Liver (tissue), 3 donors: ENCODE measurements at regions not wholly inside any gene's neighbourhood (a gene's known extent, or its start where the extent isn't known, plus 50 kb on each side); places are given as distances from the start of the nearest gene placed in this dataset.

ENCODE experiments used
- CTCF ChIP-seq: fragments of 150-350 bp; IDR thresholded peaks from 2 replicates; pipeline ENCODE4 v1.5.1; 2017; ENCODE audit warnings: improper control_type of control experiment, low read depth, low read length; ENCODE audit not compliant: missing input control
- EGR1 ChIP-seq, 2 donors: IDR thresholded peaks; 2 replicates each; pipeline ENCODE4 v1.6.1; 2016 to 2018; ENCODE audit warnings: antibody characterized with exemption in 2 of 2, low read depth in 2 of 2
- FOXA1 ChIP-seq: IDR thresholded peaks from 2 replicates; pipeline ENCODE4 v1.6.1; 2016; ENCODE audit warnings: antibody characterized with exemption
- GABPA ChIP-seq, 2 donors: IDR thresholded peaks in 1 of 2; conservative IDR thresholded peaks in 1 of 2; 2 replicates each; pipeline ENCODE4 v1.6.1; 2016; ENCODE audit warnings: antibody characterized with exemption in 2 of 2, mild to moderate bottlenecking in 1 of 2, moderate library complexity in 1 of 2
- RAD21 ChIP-seq, 2 donors: IDR thresholded peaks; 2 replicates each; pipeline ENCODE4 v1.6.1; 2016; ENCODE audit warnings: antibody characterized with exemption in 2 of 2, mild to moderate bottlenecking in 2 of 2
- REST ChIP-seq: IDR thresholded peaks from 2 replicates; pipeline ENCODE4 v1.6.1; 2016; ENCODE audit warnings: antibody characterized with exemption, mild to moderate bottlenecking
- RXRA ChIP-seq, 2 donors: IDR thresholded peaks; 2 replicates each; pipeline ENCODE4 v1.6.1; 2017 to 2018; ENCODE audit warnings: antibody characterized with exemption in 2 of 2, mild to moderate bottlenecking in 1 of 2
- TAF1 ChIP-seq: conservative IDR thresholded peaks from 2 replicates; pipeline ENCODE4 v1.6.1; 2016; ENCODE audit warnings: antibody characterized with exemption, mild to moderate bottlenecking
- YY1 ChIP-seq: IDR thresholded peaks from 2 replicates; pipeline ENCODE4 v1.6.1; 2016; ENCODE audit warnings: antibody characterized with exemption, mild to moderate bottlenecking
- ZBTB33 ChIP-seq: IDR thresholded peaks from 2 replicates; pipeline ENCODE4 v1.6.1; 2016; ENCODE audit warnings: antibody characterized with exemption
- donor health status: healthy.
- donor health status: healthy.

GRCh38 chr9:32877103-32877502, 93.8 kb downstream of the TMEM215 start:
- TF ChIP-seq CTCF (no peak), RAD21 (IDR thresholded peaks at IDR 0.05) (no peak), ZBTB33 (no peak), FOXA1 (no peak), RXRA (IDR thresholded peaks at IDR 0.05) (no peak), YY1 (no peak), EGR1 (IDR thresholded peaks at IDR 0.05; ENCODE audit: low read depth in 2 of 2) (no peak), TAF1 (no peak), GABPA (IDR thresholded peaks at IDR 0.05 in 1 of 2, conservative IDR thresholded peaks at IDR 0.05 in 1 of 2) (no peak), REST (no peak)
